ENCODE measurements at regions not wholly inside any gene's neighbourhood (a gene's known extent, or its start where the extent isn't known, plus 50 kb on each side); places are given as distances from the start of the nearest gene placed in this dataset.

- no peak overlapping the region for H3K9ac ChIP-seq (ENCODE audit: insufficient read length, low read depth)
- H3K27me3 ChIP-seq (ENCODE audit: insufficient read depth, insufficient read length) = no peaks in the 10 kb centered on the region
- H3K36me3 ChIP-seq (ENCODE audit: insufficient read depth, insufficient read length, low read length) = no peaks in the 10 kb centered on the region
- no peaks in the 10 kb centered on the region for H3K4me1 ChIP-seq (ENCODE audit: insufficient read depth, insufficient read length)
- no peaks in the 10 kb centered on the region for H3K9me3 ChIP-seq (ENCODE audit: insufficient read depth, low read length)
- DNase-seq (ENCODE audit: low read depth, low spot score) = peak; percentile 6
- no peak overlapping the region for H3K4me3 ChIP-seq (ENCODE audit: insufficient read length, low read depth)
- TF ChIP-seq YY1 (IDR thresholded peaks at IDR 0.05; ENCODE audit: insufficient read depth, insufficient read length) = no peak
- no peak for TF ChIP-seq SUZ12 (IDR thresholded peaks at IDR 0.05; ENCODE audit: extremely low read depth, insufficient read depth, insufficient read length)
- TF ChIP-seq ZNF274 (IDR thresholded peaks at IDR 0.05; ENCODE audit: low read depth, low read length) = no peak
Observed at GRCh38 chr3:153595186-153595815, 433.3 kb downstream of the RAP2B start.

- no peak for DNase-seq (ENCODE audit: low read depth, low spot score)
- no peak for TF ChIP-seq YY1 (IDR thresholded peaks at IDR 0.05; ENCODE audit: insufficient read depth, insufficient read length)
- no peak for TF ChIP-seq ZNF274 (IDR thresholded peaks at IDR 0.05; ENCODE audit: low read depth, low read length)
- TF ChIP-seq SUZ12 (IDR thresholded peaks at IDR 0.05; ENCODE audit: extremely low read depth, insufficient read depth, insufficient read length) = no peak
- Histone ChIP-seq H3K36me3 (ENCODE audit: insufficient read depth, insufficient read length, low read length) (no peaks in the 10 kb centered on the region), H3K9me3 (ENCODE audit: insufficient read depth, low read length) (no peaks in the 10 kb centered on the region), H3K27me3 (ENCODE audit: insufficient read depth, insufficient read length) (no peaks in the 10 kb centered on the region), H3K4me1 (ENCODE audit: insufficient read depth, insufficient read length) (no peaks in the 10 kb centered on the region), H3K9ac (ENCODE audit: insufficient read length, low read depth) (no peak overlapping the region), H3K4me3 (ENCODE audit: insufficient read length, low read depth) (no peak overlapping the region)
Observed at GRCh38 chr3:153596401-153596800, 434.4 kb downstream of the RAP2B start.

GRCh38 chr3:153599685-153600084, 437.7 kb downstream of the RAP2B start:
- Histone ChIP-seq H3K36me3 (ENCODE audit: insufficient read depth, insufficient read length, low read length) (no peaks in the 10 kb centered on the region), H3K9ac (ENCODE audit: insufficient read length, low read depth) (no peak overlapping the region), H3K4me1 (ENCODE audit: insufficient read depth, insufficient read length) (no peaks in the 10 kb centered on the region), H3K4me3 (ENCODE audit: insufficient read length, low read depth) (no peak overlapping the region), H3K27me3 (ENCODE audit: insufficient read depth, insufficient read length) (no peaks in the 10 kb centered on the region), H3K9me3 (ENCODE audit: insufficient read depth, low read length) (no peaks in the 10 kb centered on the region)
- no peak for DNase-seq (ENCODE audit: low read depth, low spot score)
- TF ChIP-seq SUZ12 (IDR thresholded peaks at IDR 0.05; ENCODE audit: extremely low read depth, insufficient read depth, insufficient read length) = no peak
- no peak for TF ChIP-seq YY1 (IDR thresholded peaks at IDR 0.05; ENCODE audit: insufficient read depth, insufficient read length)
- no peak for TF ChIP-seq ZNF274 (IDR thresholded peaks at IDR 0.05; ENCODE audit: low read depth, low read length)

GRCh38 chr3:153600896-153601295, 438.9 kb downstream of the RAP2B start:
- no peak for DNase-seq (ENCODE audit: low read depth, low spot score)
- Histone ChIP-seq H3K36me3 (ENCODE audit: insufficient read depth, insufficient read length, low read length) (no peaks in the 10 kb centered on the region), H3K4me1 (ENCODE audit: insufficient read depth, insufficient read length) (no peaks in the 10 kb centered on the region), H3K9me3 (ENCODE audit: insufficient read depth, low read length) (no peaks in the 10 kb centered on the region), H3K9ac (ENCODE audit: insufficient read length, low read depth) (no peak overlapping the region), H3K4me3 (ENCODE audit: insufficient read length, low read depth) (no peak overlapping the region), H3K27me3 (ENCODE audit: insufficient read depth, insufficient read length) (no peaks in the 10 kb centered on the region)
- no peak for TF ChIP-seq YY1 (IDR thresholded peaks at IDR 0.05; ENCODE audit: insufficient read depth, insufficient read length)
- no peak for TF ChIP-seq SUZ12 (IDR thresholded peaks at IDR 0.05; ENCODE audit: extremely low read depth, insufficient read depth, insufficient read length)
- TF ChIP-seq ZNF274 (IDR thresholded peaks at IDR 0.05; ENCODE audit: low read depth, low read length) = no peak

- H3K9ac ChIP-seq (ENCODE audit: insufficient read length, low read depth) = no peak overlapping the region
- TF ChIP-seq ZNF274 (IDR thresholded peaks at IDR 0.05; ENCODE audit: low read depth, low read length) = no peak
- no peak for TF ChIP-seq YY1 (IDR thresholded peaks at IDR 0.05; ENCODE audit: insufficient read depth, insufficient read length)
- no peak for TF ChIP-seq SUZ12 (IDR thresholded peaks at IDR 0.05; ENCODE audit: extremely low read depth, insufficient read depth, insufficient read length)
Observed at GRCh38 chr3:153601374-153601853, 439.4 kb downstream of the RAP2B start.

GRCh38 chr3:153602801-153603200, 440.8 kb downstream of the RAP2B start:
- Histone ChIP-seq H3K27me3 (ENCODE audit: insufficient read depth, insufficient read length) (no peaks in the 10 kb centered on the region), H3K4me1 (ENCODE audit: insufficient read depth, insufficient read length) (no peaks in the 10 kb centered on the region), H3K36me3 (ENCODE audit: insufficient read depth, insufficient read length, low read length) (no peaks in the 10 kb centered on the region), H3K9me3 (ENCODE audit: insufficient read depth, low read length) (no peaks in the 10 kb centered on the region), H3K4me3 (ENCODE audit: insufficient read length, low read depth) (no peak overlapping the region), H3K9ac (ENCODE audit: insufficient read length, low read depth) (no peak overlapping the region)
- DNase-seq (ENCODE audit: low read depth, low spot score) = no peak
- TF ChIP-seq YY1 (IDR thresholded peaks at IDR 0.05; ENCODE audit: insufficient read depth, insufficient read length) = no peak
- no peak for TF ChIP-seq SUZ12 (IDR thresholded peaks at IDR 0.05; ENCODE audit: extremely low read depth, insufficient read depth, insufficient read length)
- no peak for TF ChIP-seq ZNF274 (IDR thresholded peaks at IDR 0.05; ENCODE audit: low read depth, low read length)

More at GRCh38 chr3:153601374-153601853, 439.4 kb downstream of the RAP2B start:
- H3K9me3 ChIP-seq (ENCODE audit: insufficient read depth, low read length) = no peaks in the 10 kb centered on the region
- DNase-seq (ENCODE audit: low read depth, low spot score) = no peak
- no peaks in the 10 kb centered on the region for H3K27me3 ChIP-seq (ENCODE audit: insufficient read depth, insufficient read length)
- H3K4me1 ChIP-seq (ENCODE audit: insufficient read depth, insufficient read length) = no peaks in the 10 kb centered on the region
- H3K36me3 ChIP-seq (ENCODE audit: insufficient read depth, insufficient read length, low read length) = no peaks in the 10 kb centered on the region
- H3K4me3 ChIP-seq (ENCODE audit: insufficient read length, low read depth) = no peak overlapping the region

- H3K9me3 ChIP-seq (ENCODE audit: insufficient read depth, low read length) = no peaks in the 10 kb centered on the region
- no peak for DNase-seq (ENCODE audit: low read depth, low spot score)
Observed at GRCh38 chr3:153614140-153614539, 452.1 kb downstream of the RAP2B start.

More at GRCh38 chr3:153614140-153614539, 452.1 kb downstream of the RAP2B start:
- no peak for TF ChIP-seq YY1 (IDR thresholded peaks at IDR 0.05; ENCODE audit: insufficient read depth, insufficient read length)
- TF ChIP-seq SUZ12 (IDR thresholded peaks at IDR 0.05; ENCODE audit: extremely low read depth, insufficient read depth, insufficient read length) = no peak
- no peak for TF ChIP-seq ZNF274 (IDR thresholded peaks at IDR 0.05; ENCODE audit: low read depth, low read length)
- Histone ChIP-seq H3K9ac (ENCODE audit: insufficient read length, low read depth) (no peak overlapping the region), H3K27me3 (ENCODE audit: insufficient read depth, insufficient read length) (no peaks in the 10 kb centered on the region), H3K4me3 (ENCODE audit: insufficient read length, low read depth) (no peak overlapping the region), H3K36me3 (ENCODE audit: insufficient read depth, insufficient read length, low read length) (no peaks in the 10 kb centered on the region), H3K4me1 (ENCODE audit: insufficient read depth, insufficient read length) (no peaks in the 10 kb centered on the region)

Data from NT2/D1 (cell line).